Neuron (in vitro differentiated cells): ENCODE measurements at regions not wholly inside any gene's neighbourhood (a gene's known extent, or its start where the extent isn't known, plus 50 kb on each side); places are given as distances from the start of the nearest gene placed in this dataset.

Experiments used
- H2AFZ ChIP-seq: one replicate; pipeline ENCODE4 v1.6.1; 2013; ENCODE audit warnings: low read depth, mild to moderate bottlenecking, inconsistent platforms, low read length, moderate library complexity
- H3K27me3 ChIP-seq: one replicate; pipeline ENCODE4 v1.6.1; 2013; ENCODE audit warnings: low read length; ENCODE audit not compliant: insufficient read depth
- H3K36me3 ChIP-seq: one replicate; pipeline ENCODE4 v1.6.1; 2013; ENCODE audit warnings: low read length; ENCODE audit not compliant: insufficient read depth
- H3K4me1 ChIP-seq: one replicate; pipeline ENCODE4 v1.6.1; 2013; ENCODE audit warnings: low read length; ENCODE audit not compliant: insufficient read depth
- H3K4me3 ChIP-seq: 2 replicates; pipeline ENCODE4 v1.5.1; 2013; ENCODE audit warnings: mild to moderate bottlenecking, low read length, moderate library complexity
- H3K9me3 ChIP-seq: one replicate; pipeline ENCODE4 v1.6.1; 2013; ENCODE audit warnings: low read length

- Histone ChIP-seq H3K36me3 (no peaks in the 10 kb centered on the region), H3K4me1 (no peaks in the 10 kb centered on the region), H3K27me3 (no peaks in the 10 kb centered on the region), H2AFZ (no peak overlapping the region), H3K4me3 (no peak overlapping the region), H3K9me3 (no peaks in the 10 kb centered on the region)
These were observed 221.0 kb upstream of the SULF2 start for GRCh38 chr20:48006036-48006833.

GRCh38 chr20:48003021-48003420, 217.7 kb upstream of the SULF2 start:
- Histone ChIP-seq H3K4me1 (peaks cover 9% of the 10 kb centered on the region), H3K36me3 (no peaks in the 10 kb centered on the region), H3K9me3 (no peaks in the 10 kb centered on the region), H2AFZ (no peak overlapping the region), H3K27me3 (no peaks in the 10 kb centered on the region), H3K4me3 (no peak overlapping the region)

- no peak overlapping the region for H2AFZ ChIP-seq
- no peaks in the 10 kb centered on the region for H3K9me3 ChIP-seq
- H3K36me3 ChIP-seq, result no peaks in the 10 kb centered on the region
- H3K27me3 ChIP-seq, result no peaks in the 10 kb centered on the region
- H3K4me3 ChIP-seq, result no peak overlapping the region
- H3K4me1 ChIP-seq, result peaks cover 9% of the 10 kb centered on the region
These were observed 217.3 kb upstream of the SULF2 start for GRCh38 chr20:48002517-48002970.

- Histone ChIP-seq H3K27me3 (no peaks in the 10 kb centered on the region), H3K4me3 (no peak overlapping the region), H3K36me3 (no peaks in the 10 kb centered on the region), H3K9me3 (no peaks in the 10 kb centered on the region), H3K4me1 (peaks cover 9% of the 10 kb centered on the region), H2AFZ (no peak overlapping the region)
These were observed 213.9 kb upstream of the SULF2 start for GRCh38 chr20:47999166-47999565.

GRCh38 chr20:47998736-47999135, 213.5 kb upstream of the SULF2 start:
- no peak overlapping the region for H2AFZ ChIP-seq
- no peaks in the 10 kb centered on the region for H3K27me3 ChIP-seq
- H3K36me3 ChIP-seq, result no peaks in the 10 kb centered on the region
- H3K4me3 ChIP-seq, result no peak overlapping the region
- peaks cover 9% of the 10 kb centered on the region for H3K4me1 ChIP-seq
- H3K9me3 ChIP-seq, result no peaks in the 10 kb centered on the region

GRCh38 chr20:47995661-47996060, 210.4 kb upstream of the SULF2 start:
- Histone ChIP-seq H3K27me3 (no peaks in the 10 kb centered on the region), H3K36me3 (no peaks in the 10 kb centered on the region), H3K9me3 (peaks cover 2% of the 10 kb centered on the region), H2AFZ (no peak overlapping the region), H3K4me1 (peaks cover 9% of the 10 kb centered on the region), H3K4me3 (no peak overlapping the region)

- no peaks in the 10 kb centered on the region for H3K36me3 ChIP-seq
- H2AFZ ChIP-seq, result no peak overlapping the region
- peaks cover 8% of the 10 kb centered on the region for H3K4me1 ChIP-seq
- H3K4me3 ChIP-seq, result no peak overlapping the region
- no peaks in the 10 kb centered on the region for H3K27me3 ChIP-seq
- H3K9me3 ChIP-seq, result peaks cover 2% of the 10 kb centered on the region
These were observed 208.5 kb upstream of the SULF2 start for GRCh38 chr20:47993817-47994216.

GRCh38 chr20:47993035-47993755, 207.9 kb upstream of the SULF2 start:
- Histone ChIP-seq H3K4me1 (peaks cover 4% of the 10 kb centered on the region), H3K27me3 (no peaks in the 10 kb centered on the region), H3K4me3 (no peak overlapping the region), H3K36me3 (no peaks in the 10 kb centered on the region), H3K9me3 (peaks cover 2% of the 10 kb centered on the region), H2AFZ (no peak overlapping the region)

GRCh38 chr20:47991875-47992488, 206.7 kb upstream of the SULF2 start:
- H3K27me3 ChIP-seq, result no peaks in the 10 kb centered on the region
- peaks cover 4% of the 10 kb centered on the region for H3K4me1 ChIP-seq
- peaks cover 2% of the 10 kb centered on the region for H3K9me3 ChIP-seq
- no peak overlapping the region for H2AFZ ChIP-seq
- H3K4me3 ChIP-seq, result no peak overlapping the region
- no peaks in the 10 kb centered on the region for H3K36me3 ChIP-seq

GRCh38 chr20:47990507-47991150, 205.3 kb upstream of the SULF2 start:
- Histone ChIP-seq H2AFZ (no peak overlapping the region), H3K36me3 (no peaks in the 10 kb centered on the region), H3K4me1 (peaks cover 4% of the 10 kb centered on the region), H3K27me3 (no peaks in the 10 kb centered on the region), H3K9me3 (peaks cover 2% of the 10 kb centered on the region), H3K4me3 (no peak overlapping the region)

- Histone ChIP-seq H2AFZ (no peak overlapping the region), H3K9me3 (peaks cover 2% of the 10 kb centered on the region), H3K4me1 (peaks cover 4% of the 10 kb centered on the region), H3K36me3 (no peaks in the 10 kb centered on the region), H3K27me3 (no peaks in the 10 kb centered on the region), H3K4me3 (no peak overlapping the region)
These were observed 204.7 kb upstream of the SULF2 start for GRCh38 chr20:47989957-47990356.

- peaks cover 4% of the 10 kb centered on the region for H3K4me1 ChIP-seq
- H3K9me3 ChIP-seq, result peaks cover 2% of the 10 kb centered on the region
- H3K4me3 ChIP-seq, result no peak overlapping the region
- H2AFZ ChIP-seq, result no peak overlapping the region
- H3K27me3 ChIP-seq, result no peaks in the 10 kb centered on the region
- H3K36me3 ChIP-seq, result no peaks in the 10 kb centered on the region
These were observed 203.4 kb upstream of the SULF2 start for GRCh38 chr20:47988676-47989075.
